ENCODE measurements at regions not wholly inside any gene's neighbourhood (a gene's known extent, or its start where the extent isn't known, plus 50 kb on each side); places are given as distances from the start of the nearest gene placed in this dataset.

GRCh38 chr7:18081617-18082016, 54.0 kb upstream of the PRPS1L1 start:
- no peak overlapping the region for H3K27ac Mint-ChIP-seq
- H3K36me3 Mint-ChIP-seq (ENCODE audit: low read depth) = no peaks in the 10 kb centered on the region
- peaks cover 20% of the 10 kb centered on the region for H3K27me3 Mint-ChIP-seq (ENCODE audit: low read depth)
- H3K4me1 Mint-ChIP-seq (ENCODE audit: low read depth) = no peaks in the 10 kb centered on the region
- no peak overlapping the region for H3K4me3 Mint-ChIP-seq
- H3K9me3 Mint-ChIP-seq = peaks cover 15% of the 10 kb centered on the region

- no peaks in the 10 kb centered on the region for H3K4me1 Mint-ChIP-seq (ENCODE audit: low read depth)
- peaks cover 23% of the 10 kb centered on the region for H3K27me3 Mint-ChIP-seq (ENCODE audit: low read depth)
- peaks cover 15% of the 10 kb centered on the region for H3K9me3 Mint-ChIP-seq
- H3K36me3 Mint-ChIP-seq (ENCODE audit: low read depth) = no peaks in the 10 kb centered on the region
- H3K27ac Mint-ChIP-seq = no peak overlapping the region
- no peak overlapping the region for H3K4me3 Mint-ChIP-seq
Measured at GRCh38 chr7:18082169-18082568, 54.5 kb upstream of the PRPS1L1 start.

- Mint-ChIP-seq H3K36me3 (ENCODE audit: low read depth) (no peaks in the 10 kb centered on the region), H3K27me3 (ENCODE audit: low read depth) (peaks cover 55% of the 10 kb centered on the region), H3K27ac (no peak overlapping the region), H3K4me3 (no peak overlapping the region), H3K9me3 (peaks cover 10% of the 10 kb centered on the region), H3K4me1 (ENCODE audit: low read depth) (no peaks in the 10 kb centered on the region)
Measured at GRCh38 chr7:18086165-18087025, 58.7 kb upstream of the PRPS1L1 start.

- H3K4me1 Mint-ChIP-seq (ENCODE audit: low read depth) = no peaks in the 10 kb centered on the region
- H3K4me3 Mint-ChIP-seq = no peak overlapping the region
- peaks cover 6% of the 10 kb centered on the region for H3K9me3 Mint-ChIP-seq
- H3K27me3 Mint-ChIP-seq (ENCODE audit: low read depth) = peaks cover 55% of the 10 kb centered on the region
- H3K36me3 Mint-ChIP-seq (ENCODE audit: low read depth) = no peaks in the 10 kb centered on the region
- no peak overlapping the region for H3K27ac Mint-ChIP-seq
Measured at GRCh38 chr7:18087026-18087686, 59.5 kb upstream of the PRPS1L1 start.

- H3K4me3 Mint-ChIP-seq = no peak overlapping the region
- H3K36me3 Mint-ChIP-seq (ENCODE audit: low read depth) = no peaks in the 10 kb centered on the region
- no peaks in the 10 kb centered on the region for H3K4me1 Mint-ChIP-seq (ENCODE audit: low read depth)
- peaks cover 4% of the 10 kb centered on the region for H3K9me3 Mint-ChIP-seq
- H3K27me3 Mint-ChIP-seq (ENCODE audit: low read depth) = peaks cover 55% of the 10 kb centered on the region
- H3K27ac Mint-ChIP-seq = no peak overlapping the region
Measured at GRCh38 chr7:18087687-18088078, 60.0 kb upstream of the PRPS1L1 start.

GRCh38 chr7:18096087-18096486, 68.4 kb upstream of the PRPS1L1 start:
- no peaks in the 10 kb centered on the region for H3K4me1 Mint-ChIP-seq (ENCODE audit: low read depth)
- H3K36me3 Mint-ChIP-seq (ENCODE audit: low read depth) = no peaks in the 10 kb centered on the region
- H3K27me3 Mint-ChIP-seq (ENCODE audit: low read depth) = peaks cover 2% of the 10 kb centered on the region
- no peak overlapping the region for H3K4me3 Mint-ChIP-seq
- H3K9me3 Mint-ChIP-seq = no peaks in the 10 kb centered on the region
- H3K27ac Mint-ChIP-seq = no peak overlapping the region

GRCh38 chr7:18102576-18102975, 74.9 kb upstream of the PRPS1L1 start:
- no peaks in the 10 kb centered on the region for H3K9me3 Mint-ChIP-seq
- peaks cover 3% of the 10 kb centered on the region for H3K27me3 Mint-ChIP-seq (ENCODE audit: low read depth)
- no peaks in the 10 kb centered on the region for H3K4me1 Mint-ChIP-seq (ENCODE audit: low read depth)
- no peak overlapping the region for H3K27ac Mint-ChIP-seq
- no peaks in the 10 kb centered on the region for H3K36me3 Mint-ChIP-seq (ENCODE audit: low read depth)
- no peak overlapping the region for H3K4me3 Mint-ChIP-seq

- no peaks in the 10 kb centered on the region for H3K4me1 Mint-ChIP-seq (ENCODE audit: low read depth)
Measured at GRCh38 chr7:18103436-18104218, 76.0 kb upstream of the PRPS1L1 start.

GRCh38 chr7:18109762-18110161, 82.1 kb upstream of the PRPS1L1 start:
- Mint-ChIP-seq H3K36me3 (ENCODE audit: low read depth) (no peaks in the 10 kb centered on the region), H3K27ac (no peak overlapping the region), H3K4me1 (ENCODE audit: low read depth) (no peaks in the 10 kb centered on the region), H3K27me3 (ENCODE audit: low read depth) (no peaks in the 10 kb centered on the region), H3K9me3 (no peaks in the 10 kb centered on the region), H3K4me3 (no peak overlapping the region)

More at GRCh38 chr7:18103436-18104218, 76.0 kb upstream of the PRPS1L1 start:
- H3K27me3 Mint-ChIP-seq (ENCODE audit: low read depth) = peaks cover 3% of the 10 kb centered on the region
- H3K36me3 Mint-ChIP-seq (ENCODE audit: low read depth) = no peaks in the 10 kb centered on the region
- no peaks in the 10 kb centered on the region for H3K9me3 Mint-ChIP-seq
- no peak overlapping the region for H3K4me3 Mint-ChIP-seq
- H3K27ac Mint-ChIP-seq = no peak overlapping the region

- H3K4me1 Mint-ChIP-seq (ENCODE audit: low read depth) = no peaks in the 10 kb centered on the region
- H3K27ac Mint-ChIP-seq = no peak overlapping the region
- no peaks in the 10 kb centered on the region for H3K27me3 Mint-ChIP-seq (ENCODE audit: low read depth)
- no peaks in the 10 kb centered on the region for H3K36me3 Mint-ChIP-seq (ENCODE audit: low read depth)
- no peak overlapping the region for H3K4me3 Mint-ChIP-seq
- no peaks in the 10 kb centered on the region for H3K9me3 Mint-ChIP-seq
Measured at GRCh38 chr7:18116661-18117060, 89.0 kb upstream of the PRPS1L1 start.

GRCh38 chr7:18117482-18117881, 89.8 kb upstream of the PRPS1L1 start:
- no peaks in the 10 kb centered on the region for H3K9me3 Mint-ChIP-seq

GRCh38 chr7:18119985-18120384, 92.3 kb upstream of the PRPS1L1 start:
- no peaks in the 10 kb centered on the region for H3K27me3 Mint-ChIP-seq (ENCODE audit: low read depth)

More at GRCh38 chr7:18117482-18117881, 89.8 kb upstream of the PRPS1L1 start:
- H3K4me3 Mint-ChIP-seq = no peak overlapping the region
- no peaks in the 10 kb centered on the region for H3K27me3 Mint-ChIP-seq (ENCODE audit: low read depth)
- no peaks in the 10 kb centered on the region for H3K4me1 Mint-ChIP-seq (ENCODE audit: low read depth)
- no peaks in the 10 kb centered on the region for H3K36me3 Mint-ChIP-seq (ENCODE audit: low read depth)
- no peak overlapping the region for H3K27ac Mint-ChIP-seq

GRCh38 chr7:18123508-18124239, 96.0 kb upstream of the PRPS1L1 start:
- Mint-ChIP-seq H3K4me1 (ENCODE audit: low read depth) (no peaks in the 10 kb centered on the region), H3K36me3 (ENCODE audit: low read depth) (no peaks in the 10 kb centered on the region), H3K27ac (no peak overlapping the region)

More at GRCh38 chr7:18119985-18120384, 92.3 kb upstream of the PRPS1L1 start:
- no peak overlapping the region for H3K27ac Mint-ChIP-seq
- no peak overlapping the region for H3K4me3 Mint-ChIP-seq
- no peaks in the 10 kb centered on the region for H3K36me3 Mint-ChIP-seq (ENCODE audit: low read depth)
- H3K9me3 Mint-ChIP-seq = no peaks in the 10 kb centered on the region
- no peaks in the 10 kb centered on the region for H3K4me1 Mint-ChIP-seq (ENCODE audit: low read depth)

GRCh38 chr7:18125476-18125875, 97.8 kb upstream of the PRPS1L1 start:
- Mint-ChIP-seq H3K27me3 (ENCODE audit: low read depth) (no peaks in the 10 kb centered on the region), H3K36me3 (ENCODE audit: low read depth) (no peaks in the 10 kb centered on the region), H3K4me1 (ENCODE audit: low read depth) (no peaks in the 10 kb centered on the region), H3K27ac (no peak overlapping the region), H3K4me3 (no peak overlapping the region), H3K9me3 (no peaks in the 10 kb centered on the region)

More at GRCh38 chr7:18123508-18124239, 96.0 kb upstream of the PRPS1L1 start:
- H3K27me3 Mint-ChIP-seq (ENCODE audit: low read depth) = no peaks in the 10 kb centered on the region
- H3K9me3 Mint-ChIP-seq = no peaks in the 10 kb centered on the region
- H3K4me3 Mint-ChIP-seq = no peak overlapping the region
